ENCODE measurements at regions not wholly inside any gene's neighbourhood (a gene's known extent, or its start where the extent isn't known, plus 50 kb on each side); places are given as distances from the start of the nearest gene placed in this dataset.

DNA sequence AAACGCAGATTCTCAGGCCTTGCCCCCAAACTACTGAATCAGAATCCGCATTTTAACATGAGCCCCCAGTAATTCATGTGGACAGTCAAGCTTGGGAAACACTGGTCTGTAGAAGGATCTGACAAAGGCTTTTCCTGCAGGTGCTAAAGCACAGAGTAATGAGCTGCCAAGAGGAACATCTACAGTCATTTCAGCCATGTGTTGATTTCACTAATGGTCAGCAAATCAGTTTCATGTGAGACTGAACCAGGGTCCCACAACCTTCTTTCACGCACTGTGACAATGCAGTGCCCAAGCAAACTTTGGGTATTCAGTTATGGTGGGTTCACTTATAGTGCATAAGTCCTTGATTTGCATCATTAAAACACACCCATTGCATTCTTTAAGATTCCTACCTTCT is 237.6 kb downstream of the TUSC7 start:
- H3K4me3 ChIP-seq (ENCODE audit: low read length), result no peak overlapping the region
- TF ChIP-seq, protein P1, sequence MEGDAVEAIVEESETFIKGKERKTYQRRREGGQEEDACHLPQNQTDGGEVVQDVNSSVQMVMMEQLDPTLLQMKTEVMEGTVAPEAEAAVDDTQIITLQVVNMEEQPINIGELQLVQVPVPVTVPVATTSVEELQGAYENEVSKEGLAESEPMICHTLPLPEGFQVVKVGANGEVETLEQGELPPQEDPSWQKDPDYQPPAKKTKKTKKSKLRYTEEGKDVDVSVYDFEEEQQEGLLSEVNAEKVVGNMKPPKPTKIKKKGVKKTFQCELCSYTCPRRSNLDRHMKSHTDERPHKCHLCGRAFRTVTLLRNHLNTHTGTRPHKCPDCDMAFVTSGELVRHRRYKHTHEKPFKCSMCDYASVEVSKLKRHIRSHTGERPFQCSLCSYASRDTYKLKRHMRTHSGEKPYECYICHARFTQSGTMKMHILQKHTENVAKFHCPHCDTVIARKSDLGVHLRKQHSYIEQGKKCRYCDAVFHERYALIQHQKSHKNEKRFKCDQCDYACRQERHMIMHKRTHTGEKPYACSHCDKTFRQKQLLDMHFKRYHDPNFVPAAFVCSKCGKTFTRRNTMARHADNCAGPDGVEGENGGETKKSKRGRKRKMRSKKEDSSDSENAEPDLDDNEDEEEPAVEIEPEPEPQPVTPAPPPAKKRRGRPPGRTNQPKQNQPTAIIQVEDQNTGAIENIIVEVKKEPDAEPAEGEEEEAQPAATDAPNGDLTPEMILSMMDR (conservative IDR thresholded peaks at IDR 0.05; ENCODE audit: low read depth, low read length), result no peak
- no peak for DNase-seq (ENCODE audit: low read depth)

DNA sequence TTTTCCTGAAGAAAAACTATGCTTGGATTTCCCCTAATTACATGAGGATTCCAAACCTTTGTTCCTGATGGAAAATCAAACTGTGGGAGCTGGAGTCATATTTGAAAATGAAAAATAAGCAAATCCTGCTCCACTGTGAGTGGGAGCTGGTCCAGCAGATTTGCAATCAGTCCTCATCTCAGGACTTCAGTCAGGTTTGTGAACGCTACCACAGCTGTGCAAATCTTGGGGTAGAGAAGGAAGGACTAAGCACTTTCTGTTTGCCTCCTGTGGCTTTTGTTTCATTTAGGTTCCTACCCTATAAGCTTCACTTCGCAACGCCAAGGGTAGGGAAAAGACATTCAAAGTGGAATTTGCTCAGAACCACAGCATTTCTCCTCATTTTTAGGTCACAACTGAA is 238.2 kb downstream of the TUSC7 start:
- H3K4me3 ChIP-seq (ENCODE audit: low read length), result no peak overlapping the region
- TF ChIP-seq, protein P1 (conservative IDR thresholded peaks at IDR 0.05; ENCODE audit: low read depth, low read length), result no peak
- DNase-seq (ENCODE audit: low read depth), result no peak

DNA sequence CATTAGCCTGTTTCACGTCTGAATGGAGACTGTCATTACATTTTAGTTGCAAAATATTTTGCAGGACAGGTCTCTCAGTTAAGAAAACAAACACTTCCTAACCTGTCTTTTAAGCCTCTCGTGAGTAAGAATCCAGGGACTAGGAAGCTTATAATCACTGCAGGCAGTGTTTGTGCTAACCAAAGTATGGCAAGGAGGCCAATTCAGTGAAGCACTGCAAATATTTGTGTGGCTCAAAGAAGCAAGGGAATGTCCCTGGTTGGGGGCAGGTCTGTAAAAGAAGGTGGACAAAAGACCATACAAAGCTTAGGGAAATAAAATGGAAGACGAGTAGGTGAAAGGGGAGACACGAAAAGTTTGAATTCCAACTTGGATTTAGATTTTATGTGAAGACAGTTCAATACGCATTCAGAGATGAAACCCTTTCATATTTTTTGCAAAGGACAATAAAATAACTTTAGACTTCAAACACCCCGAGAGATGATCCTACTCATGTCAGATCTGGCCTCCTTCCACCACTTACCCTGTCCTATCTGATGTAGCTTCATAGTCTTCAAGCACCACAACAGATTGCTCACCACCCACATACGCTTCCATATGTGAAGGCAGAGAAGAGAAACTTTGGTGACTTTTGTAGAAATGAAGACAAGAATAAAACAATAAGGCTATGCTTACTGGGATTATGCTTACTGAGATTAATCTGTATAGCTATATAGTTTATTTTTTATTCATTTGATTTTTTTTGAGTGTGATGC is 240.9 kb downstream of the TUSC7 start:
- DNase-seq (ENCODE audit: low read depth), result no peak
- H3K4me3 ChIP-seq (ENCODE audit: low read length), result no peak overlapping the region
- TF ChIP-seq, protein P1 (conservative IDR thresholded peaks at IDR 0.05; ENCODE audit: low read depth, low read length), result no peak

DNA sequence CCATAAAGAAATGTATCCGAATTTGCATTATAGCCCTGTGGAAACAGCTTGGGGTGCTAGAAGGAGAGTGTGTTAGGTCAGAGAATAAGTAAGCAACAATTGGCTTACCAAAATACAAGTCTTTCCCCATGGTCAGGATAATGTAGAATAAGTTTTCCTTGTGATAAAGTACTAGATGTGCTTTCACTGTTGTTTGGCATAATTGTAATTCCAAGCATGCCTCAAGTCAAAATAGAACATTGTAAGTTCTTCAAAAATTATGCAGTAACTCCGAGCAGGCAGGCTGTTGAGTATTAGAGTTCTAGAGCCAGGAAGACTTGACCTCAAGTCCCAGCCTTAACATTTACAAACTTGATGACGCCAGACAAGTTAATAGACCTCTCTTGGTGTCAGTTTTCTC is 242.0 kb downstream of the TUSC7 start:
- TF ChIP-seq, protein P1 (conservative IDR thresholded peaks at IDR 0.05; ENCODE audit: low read depth, low read length), result no peak
- peak; percentile 34 for DNase-seq (ENCODE audit: low read depth)
- H3K4me3 ChIP-seq (ENCODE audit: low read length), result no peak overlapping the region

DNA sequence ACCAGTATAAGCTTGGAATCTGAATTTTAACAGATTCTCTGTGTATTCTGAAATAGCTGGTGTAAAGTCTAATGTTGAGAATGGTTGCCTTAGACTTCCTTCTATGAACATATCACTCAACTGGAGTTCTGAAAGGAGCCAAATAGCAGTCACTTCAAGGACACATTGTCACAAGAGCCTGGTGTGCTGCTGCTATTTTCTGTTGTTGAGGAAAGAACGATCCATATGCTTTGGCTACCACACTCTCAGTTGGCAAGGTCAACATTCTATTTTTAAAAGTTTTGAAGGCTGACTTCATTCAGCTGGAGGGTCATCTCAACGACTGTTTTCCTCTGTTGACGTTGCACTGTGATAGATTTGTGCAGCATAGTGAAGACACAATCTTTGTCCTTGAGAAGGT is 248.7 kb downstream of the TUSC7 start:
- TF ChIP-seq, protein P1 (conservative IDR thresholded peaks at IDR 0.05; ENCODE audit: low read depth, low read length), result no peak
- no peak for DNase-seq (ENCODE audit: low read depth)
- no peak overlapping the region for H3K4me3 ChIP-seq (ENCODE audit: low read length)

DNA sequence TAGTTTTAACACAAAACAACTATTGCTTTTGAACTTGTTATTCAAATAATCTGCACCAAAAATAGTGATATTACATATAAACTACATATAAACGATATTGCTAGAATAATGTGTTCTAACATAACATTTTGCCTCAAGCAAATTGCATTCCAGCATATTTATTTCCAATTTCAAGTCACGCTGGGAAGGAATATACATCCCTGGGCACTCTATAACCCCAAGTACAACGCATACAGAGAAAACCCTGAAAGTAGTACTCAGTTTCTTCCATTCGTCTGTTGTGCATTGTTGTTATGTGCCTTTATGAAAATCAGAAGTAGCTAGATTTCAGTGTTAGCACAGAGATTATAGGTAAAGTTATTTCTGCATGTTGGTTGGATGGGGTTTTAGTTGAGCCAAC is 251.5 kb downstream of the TUSC7 start:
- no peak overlapping the region for H3K4me3 ChIP-seq (ENCODE audit: low read length)
- TF ChIP-seq, protein P1 (conservative IDR thresholded peaks at IDR 0.05; ENCODE audit: low read depth, low read length), result no peak
- no peak for DNase-seq (ENCODE audit: low read depth)

DNA sequence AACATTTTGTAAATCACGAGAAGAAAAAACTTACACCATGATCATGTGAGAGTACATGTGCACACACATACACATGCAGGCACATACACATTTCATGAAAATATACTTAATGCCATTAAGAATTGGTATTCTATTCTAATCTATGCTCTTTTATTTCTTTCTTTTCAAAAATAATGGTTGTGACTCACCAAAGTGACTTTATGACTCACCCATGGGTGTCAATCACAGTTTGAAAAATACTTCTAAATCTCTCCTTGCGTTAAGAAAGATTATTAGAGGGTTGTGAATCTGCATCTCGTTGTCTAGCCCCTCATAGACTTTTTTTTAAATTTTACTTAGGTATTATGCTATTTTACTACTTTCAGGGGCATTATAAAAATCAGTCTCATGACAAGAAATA is 254.2 kb downstream of the TUSC7 start:
- no peak overlapping the region for H3K4me3 ChIP-seq (ENCODE audit: low read length)
- TF ChIP-seq, protein P1 (conservative IDR thresholded peaks at IDR 0.05; ENCODE audit: low read depth, low read length), result no peak
- DNase-seq (ENCODE audit: low read depth), result no peak
